ENCODE measurements at regions not wholly inside any gene's neighbourhood (a gene's known extent, or its start where the extent isn't known, plus 50 kb on each side); places are given as distances from the start of the nearest gene placed in this dataset.

- DNase-seq (ENCODE audit: extremely low spot score, unreplicated experiment) = no peak
- no peaks in the 10 kb centered on the region for H3K4me1 Mint-ChIP-seq (ENCODE audit: unreplicated experiment)
- H3K27me3 Mint-ChIP-seq (ENCODE audit: unreplicated experiment) = no peaks in the 10 kb centered on the region
- no peaks in the 10 kb centered on the region for H3K36me3 Mint-ChIP-seq (ENCODE audit: unreplicated experiment)
- no peak overlapping the region for H3K4me3 Mint-ChIP-seq (ENCODE audit: unreplicated experiment)
- H3K9me3 Mint-ChIP-seq (ENCODE audit: unreplicated experiment) = peaks cover 44% of the 10 kb centered on the region
- TF ChIP-seq, protein P1, sequence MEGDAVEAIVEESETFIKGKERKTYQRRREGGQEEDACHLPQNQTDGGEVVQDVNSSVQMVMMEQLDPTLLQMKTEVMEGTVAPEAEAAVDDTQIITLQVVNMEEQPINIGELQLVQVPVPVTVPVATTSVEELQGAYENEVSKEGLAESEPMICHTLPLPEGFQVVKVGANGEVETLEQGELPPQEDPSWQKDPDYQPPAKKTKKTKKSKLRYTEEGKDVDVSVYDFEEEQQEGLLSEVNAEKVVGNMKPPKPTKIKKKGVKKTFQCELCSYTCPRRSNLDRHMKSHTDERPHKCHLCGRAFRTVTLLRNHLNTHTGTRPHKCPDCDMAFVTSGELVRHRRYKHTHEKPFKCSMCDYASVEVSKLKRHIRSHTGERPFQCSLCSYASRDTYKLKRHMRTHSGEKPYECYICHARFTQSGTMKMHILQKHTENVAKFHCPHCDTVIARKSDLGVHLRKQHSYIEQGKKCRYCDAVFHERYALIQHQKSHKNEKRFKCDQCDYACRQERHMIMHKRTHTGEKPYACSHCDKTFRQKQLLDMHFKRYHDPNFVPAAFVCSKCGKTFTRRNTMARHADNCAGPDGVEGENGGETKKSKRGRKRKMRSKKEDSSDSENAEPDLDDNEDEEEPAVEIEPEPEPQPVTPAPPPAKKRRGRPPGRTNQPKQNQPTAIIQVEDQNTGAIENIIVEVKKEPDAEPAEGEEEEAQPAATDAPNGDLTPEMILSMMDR (IDR thresholded peaks at IDR 0.05) = no peak
- no peak overlapping the region for H3K27ac Mint-ChIP-seq (ENCODE audit: unreplicated experiment)
Observed at GRCh38 chr20:55730321-55730720, 275.0 kb downstream of the CBLN4 start.

DNA sequence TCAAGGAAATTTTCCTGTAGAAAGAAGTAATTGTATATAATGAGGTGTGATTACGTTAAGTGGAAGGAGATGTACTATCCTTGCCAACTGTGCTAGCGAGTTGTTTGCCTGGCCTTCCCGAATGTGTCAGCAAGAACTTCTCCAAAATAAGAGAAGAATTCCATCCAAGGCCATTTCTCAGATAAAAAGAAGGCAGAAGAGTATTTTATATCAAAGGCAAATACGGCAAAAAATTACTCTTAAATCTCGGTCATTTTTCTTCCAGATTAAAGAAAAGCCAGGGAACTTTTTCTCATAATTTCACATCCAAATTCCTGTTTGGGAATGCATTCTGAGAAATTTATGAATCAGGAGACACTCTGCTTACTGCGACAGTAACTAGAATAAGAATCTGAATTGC lies 290.6 kb downstream of the CBLN4 start:
- TF ChIP-seq, protein P1 (IDR thresholded peaks at IDR 0.05) = no peak
- H3K27me3 Mint-ChIP-seq (ENCODE audit: unreplicated experiment) = no peaks in the 10 kb centered on the region
- H3K4me1 Mint-ChIP-seq (ENCODE audit: unreplicated experiment) = no peaks in the 10 kb centered on the region
- H3K27ac Mint-ChIP-seq (ENCODE audit: unreplicated experiment) = no peak overlapping the region
- H3K36me3 Mint-ChIP-seq (ENCODE audit: unreplicated experiment) = no peaks in the 10 kb centered on the region
- no peak for DNase-seq (ENCODE audit: extremely low spot score, unreplicated experiment)
- peaks cover 43% of the 10 kb centered on the region for H3K9me3 Mint-ChIP-seq (ENCODE audit: unreplicated experiment)
- H3K4me3 Mint-ChIP-seq (ENCODE audit: unreplicated experiment) = no peak overlapping the region

DNA sequence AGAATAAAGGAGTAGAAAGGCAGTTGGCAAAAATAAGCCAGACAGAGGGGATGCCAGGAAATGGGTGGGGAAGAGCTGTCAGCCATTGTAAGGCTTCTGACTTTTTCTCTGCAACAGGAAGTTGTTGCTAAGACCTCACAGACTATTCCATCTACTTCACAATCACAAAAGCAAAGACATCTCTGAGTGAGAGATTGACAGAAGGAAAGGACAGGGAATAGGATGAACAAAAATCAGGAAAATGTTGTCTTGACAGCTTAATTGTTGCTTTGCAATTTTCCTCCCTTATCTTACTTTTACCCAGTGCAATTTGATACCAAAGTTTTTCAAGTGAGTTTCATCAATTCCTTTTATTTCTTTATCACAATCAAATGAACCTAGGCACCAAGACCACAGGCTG lies 291.2 kb downstream of the CBLN4 start:
- Mint-ChIP-seq H3K4me3 (ENCODE audit: unreplicated experiment) (no peak overlapping the region), H3K36me3 (ENCODE audit: unreplicated experiment) (no peaks in the 10 kb centered on the region), H3K27ac (ENCODE audit: unreplicated experiment) (no peak overlapping the region), H3K27me3 (ENCODE audit: unreplicated experiment) (no peaks in the 10 kb centered on the region), H3K9me3 (ENCODE audit: unreplicated experiment) (peaks cover 44% of the 10 kb centered on the region), H3K4me1 (ENCODE audit: unreplicated experiment) (no peaks in the 10 kb centered on the region)
- TF ChIP-seq, protein P1 (IDR thresholded peaks at IDR 0.05) = no peak
- DNase-seq (ENCODE audit: extremely low spot score, unreplicated experiment) = no peak

GRCh38 chr20:55704458-55704857 lies 300.9 kb downstream of the CBLN4 start:
- Mint-ChIP-seq H3K27me3 (ENCODE audit: unreplicated experiment) (no peaks in the 10 kb centered on the region), H3K36me3 (ENCODE audit: unreplicated experiment) (no peaks in the 10 kb centered on the region), H3K9me3 (ENCODE audit: unreplicated experiment) (peaks cover 26% of the 10 kb centered on the region), H3K4me1 (ENCODE audit: unreplicated experiment) (no peaks in the 10 kb centered on the region), H3K4me3 (ENCODE audit: unreplicated experiment) (no peak overlapping the region), H3K27ac (ENCODE audit: unreplicated experiment) (no peak overlapping the region)
- DNase-seq (ENCODE audit: extremely low spot score, unreplicated experiment) = no peak
- TF ChIP-seq, protein P1 (IDR thresholded peaks at IDR 0.05) = no peak

GRCh38 chr20:55701467-55701866 lies 303.9 kb downstream of the CBLN4 start:
- Mint-ChIP-seq H3K27me3 (ENCODE audit: unreplicated experiment) (no peaks in the 10 kb centered on the region), H3K27ac (ENCODE audit: unreplicated experiment) (no peak overlapping the region), H3K36me3 (ENCODE audit: unreplicated experiment) (no peaks in the 10 kb centered on the region), H3K4me3 (ENCODE audit: unreplicated experiment) (no peak overlapping the region), H3K9me3 (ENCODE audit: unreplicated experiment) (peaks cover 26% of the 10 kb centered on the region), H3K4me1 (ENCODE audit: unreplicated experiment) (no peaks in the 10 kb centered on the region)
- no peak for DNase-seq (ENCODE audit: extremely low spot score, unreplicated experiment)
- TF ChIP-seq, protein P1 (IDR thresholded peaks at IDR 0.05) = no peak
